NCI-H187 (cell line): ENCODE measurements at regions not wholly inside any gene's neighbourhood (a gene's known extent, or its start where the extent isn't known, plus 50 kb on each side); places are given as distances from the start of the nearest gene placed in this dataset.

Source experiments
- DNase-seq, 2 experiments: peaks; one replicate each; lab custom pipeline; 2025; lab: John Stamatoyannopoulos, UW

- no peak for DNase-seq
Measured at GRCh38 chrX:16222151-16222550, 54.9 kb downstream of the MAGEB17 start.

DNA sequence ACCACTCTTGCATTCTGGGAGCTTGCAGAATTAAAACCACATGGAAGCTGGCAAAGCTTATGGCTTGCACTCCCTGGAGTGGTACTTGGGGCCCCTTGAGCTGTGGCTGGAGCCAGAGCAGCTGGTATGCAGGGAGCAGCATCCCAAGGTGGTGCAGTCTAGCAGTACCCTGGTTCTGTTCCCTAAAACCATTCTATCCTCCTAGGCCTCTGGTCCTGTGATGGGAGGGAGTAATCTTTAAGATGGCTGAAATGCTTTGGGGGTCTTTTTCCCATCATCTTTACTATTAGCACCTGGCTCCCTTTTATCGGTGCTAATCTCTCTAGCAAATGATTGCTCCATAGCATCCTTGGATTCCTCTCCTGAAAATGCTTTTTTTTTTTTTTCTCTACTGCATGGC lies 56.1 kb downstream of the MAGEB17 start:
- no peak for DNase-seq

DNA sequence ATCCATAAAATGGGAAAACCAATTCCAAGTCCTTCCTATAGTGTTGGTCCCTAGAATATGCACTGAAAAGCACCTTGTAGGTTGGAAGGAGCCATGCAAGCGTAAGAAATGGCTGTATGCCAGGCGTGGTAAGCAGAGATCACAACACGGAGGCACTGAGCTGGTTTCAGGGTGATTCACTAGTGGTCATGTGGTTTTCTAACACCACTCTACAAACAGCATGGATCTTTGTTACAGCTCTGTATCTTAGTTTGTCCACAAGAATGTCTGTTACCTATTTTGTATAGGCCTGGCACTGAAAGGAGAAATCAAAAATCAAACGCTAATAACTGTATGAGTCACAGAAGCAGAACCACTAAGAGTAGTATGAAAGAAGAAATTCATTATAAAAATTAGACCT lies 71.9 kb downstream of the MAGEB17 start:
- DNase-seq = no peak

GRCh38 chrX:16240231-16240905 lies 73.1 kb downstream of the MAGEB17 start:
- DNase-seq = no peak

DNA sequence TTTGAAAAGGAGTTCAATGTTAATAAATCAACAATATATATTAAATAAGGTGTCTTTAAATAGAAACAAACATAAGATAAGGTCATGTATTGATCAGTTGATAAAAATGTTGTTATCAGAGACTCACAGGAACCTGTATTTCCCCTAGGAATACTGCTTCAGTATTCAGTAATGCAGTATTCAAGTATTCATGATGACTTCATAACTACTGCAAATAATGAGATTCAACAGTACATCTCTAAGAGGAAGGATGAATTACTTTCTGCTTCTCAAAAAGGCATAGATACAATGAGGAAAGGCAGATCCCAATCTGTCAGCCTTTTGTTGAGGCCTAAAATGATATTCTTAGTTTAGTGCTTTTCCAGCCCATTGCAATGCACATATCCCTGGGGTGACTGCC lies 73.7 kb downstream of the MAGEB17 start:
- DNase-seq = no peak

GRCh38 chrX:16250296-16250695 lies 83.0 kb downstream of the MAGEB17 start:
- DNase-seq = no peak

DNA sequence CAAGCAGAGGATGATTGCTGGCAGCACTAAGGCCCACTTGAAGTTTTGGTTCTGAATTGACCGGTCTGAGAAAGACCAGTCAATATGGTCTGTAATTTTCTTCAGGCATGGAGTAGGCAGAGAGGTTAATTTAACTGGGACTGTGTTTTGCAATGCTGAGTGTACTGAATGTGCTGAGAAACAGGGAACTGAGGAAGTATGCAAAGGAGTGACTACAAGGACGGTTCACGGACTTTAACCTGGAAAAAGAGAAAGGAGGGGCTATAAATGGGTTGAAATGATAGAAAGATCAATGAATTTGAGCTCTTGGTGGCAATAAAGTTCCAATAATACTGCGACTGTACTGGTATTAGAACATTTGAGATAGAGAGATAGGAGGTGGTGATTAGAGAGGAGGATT lies 84.5 kb downstream of the MAGEB17 start:
- no peak for DNase-seq

- no peak for DNase-seq
Measured at GRCh38 chrX:16258882-16259281, 91.6 kb downstream of the MAGEB17 start.

- no peak for DNase-seq
Measured at GRCh38 chrX:16267431-16267830, 100.2 kb downstream of the MAGEB17 start.

DNA sequence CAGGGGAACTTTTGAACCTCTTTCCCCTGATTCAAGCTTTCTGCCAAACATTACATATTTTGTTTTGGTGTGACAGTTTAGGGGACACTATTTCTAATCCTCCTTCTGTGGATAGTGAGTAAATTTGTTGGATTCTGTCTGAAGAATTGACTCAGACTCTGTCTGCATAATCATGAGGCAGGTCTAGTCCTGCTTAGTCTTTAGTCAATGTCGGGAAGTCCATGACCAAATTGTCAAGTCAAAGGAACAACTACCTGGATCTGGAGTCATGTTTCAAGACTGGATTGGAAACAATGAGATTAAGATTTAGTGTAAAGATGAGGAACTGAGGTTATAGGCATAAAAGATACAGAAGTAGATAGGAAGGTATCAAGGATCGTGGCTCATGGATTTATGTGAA lies 100.9 kb downstream of the MAGEB17 start:
- no peak for DNase-seq

DNA sequence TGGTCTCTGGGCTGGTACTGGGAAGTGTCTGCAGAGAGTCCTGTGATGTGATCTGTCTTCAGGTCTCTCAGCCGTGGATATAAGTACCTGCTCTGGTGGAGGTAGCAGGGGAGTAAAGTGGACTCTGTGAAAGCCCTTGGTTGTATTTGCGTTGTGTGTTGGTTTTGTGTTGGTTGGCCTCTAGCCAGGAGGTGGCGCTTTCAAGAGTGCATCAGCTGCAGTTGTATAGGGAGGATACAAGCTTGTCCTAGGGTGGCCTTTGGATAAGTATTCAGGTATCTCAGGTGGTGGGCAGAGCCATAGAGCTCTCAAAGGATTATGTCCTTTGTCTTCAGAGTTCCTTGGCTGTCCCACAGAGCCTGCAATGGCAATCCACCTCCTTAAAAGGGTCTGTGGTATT lies 111.6 kb downstream of the MAGEB17 start:
- no peak for DNase-seq

GRCh38 chrX:16282209-16282608 lies 114.9 kb downstream of the MAGEB17 start:
- no peak for DNase-seq

- DNase-seq = no peak
Measured at GRCh38 chrX:16284842-16285241, 117.6 kb downstream of the MAGEB17 start.

DNA sequence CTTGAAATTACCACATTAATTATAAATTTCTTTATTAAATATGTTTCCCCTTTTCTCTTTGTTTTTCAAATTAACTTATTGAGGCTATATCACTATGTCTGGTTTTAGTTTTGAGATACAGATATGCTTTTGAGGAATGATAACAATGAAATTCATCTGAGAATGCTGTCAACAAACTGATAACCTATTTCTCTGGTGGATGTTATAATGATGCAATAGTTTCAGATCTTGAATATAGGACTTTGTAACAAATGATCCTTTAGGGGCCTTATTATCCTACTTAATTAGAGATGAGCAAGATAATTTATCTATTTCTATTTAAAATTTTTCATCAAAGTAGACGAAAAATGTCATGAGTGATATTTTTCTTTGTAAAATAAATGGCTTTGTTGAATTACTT lies 123.7 kb downstream of the MAGEB17 start:
- no peak for DNase-seq

GRCh38 chrX:16300831-16301230 lies 133.6 kb downstream of the MAGEB17 start:
- DNase-seq = no peak

GRCh38 chrX:16304751-16305150 lies 137.5 kb downstream of the MAGEB17 start:
- DNase-seq = no peak

DNA sequence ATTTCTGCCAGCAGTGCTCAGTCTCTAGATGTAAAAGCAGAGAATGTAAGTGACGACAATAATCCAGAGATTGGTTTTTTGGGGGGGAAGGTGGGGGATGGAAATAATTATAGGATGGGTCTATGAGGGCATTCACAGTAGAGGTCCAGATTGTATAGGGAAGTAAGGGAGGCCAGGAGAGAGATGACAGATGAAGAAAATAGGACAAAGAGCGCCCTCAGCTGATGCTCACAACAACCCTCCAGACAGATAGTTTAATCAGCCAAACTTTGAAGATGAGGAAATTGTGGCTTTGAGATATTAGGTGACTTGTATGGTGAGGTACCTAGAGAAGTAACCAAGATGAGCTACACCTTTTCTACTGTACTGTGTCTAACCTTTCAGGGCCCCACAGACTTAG lies 137.9 kb downstream of the MAGEB17 start:
- no peak for DNase-seq

GRCh38 chrX:16307950-16308349 lies 140.7 kb downstream of the MAGEB17 start:
- DNase-seq = no peak

DNA sequence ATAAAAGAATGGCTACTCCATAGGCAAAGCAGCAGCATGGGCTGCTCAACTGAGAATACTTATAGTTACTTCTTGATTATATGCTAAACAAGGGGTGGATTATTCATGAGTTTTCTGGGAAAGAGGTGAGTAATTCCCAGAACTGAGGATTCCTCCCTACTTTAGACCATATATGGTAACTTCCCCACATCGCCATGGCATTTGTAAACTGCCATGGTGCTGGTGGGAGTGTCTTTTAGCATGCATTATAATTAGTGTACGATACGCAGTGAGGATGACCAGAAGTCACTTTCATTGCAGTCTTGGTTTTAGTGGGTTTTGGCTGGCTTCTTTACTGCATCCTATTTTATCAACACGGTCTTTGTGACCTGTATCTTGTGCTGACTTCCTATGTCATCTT lies 141.5 kb downstream of the MAGEB17 start:
- no peak for DNase-seq

DNA sequence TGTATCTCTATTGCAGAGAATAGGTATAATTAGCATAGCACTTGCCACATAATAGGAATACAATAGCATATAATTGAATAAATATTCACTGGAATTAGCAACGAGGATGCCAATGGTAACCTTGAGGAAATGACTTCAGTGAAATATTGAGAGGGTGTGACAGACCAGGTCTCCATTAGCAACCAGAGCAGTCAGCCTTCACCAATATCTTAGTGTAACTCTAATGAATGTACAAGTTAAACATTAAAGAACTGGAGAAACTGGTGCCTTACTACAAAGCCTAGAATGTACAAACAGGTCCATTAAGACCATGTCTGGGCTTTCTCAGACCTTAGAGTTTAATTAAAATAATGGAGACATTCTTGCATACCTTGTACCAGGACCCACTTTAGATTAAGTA lies 143.0 kb downstream of the MAGEB17 start:
- no peak for DNase-seq

- DNase-seq = no peak
Measured at GRCh38 chrX:16311671-16312070, 144.4 kb downstream of the MAGEB17 start.

DNA sequence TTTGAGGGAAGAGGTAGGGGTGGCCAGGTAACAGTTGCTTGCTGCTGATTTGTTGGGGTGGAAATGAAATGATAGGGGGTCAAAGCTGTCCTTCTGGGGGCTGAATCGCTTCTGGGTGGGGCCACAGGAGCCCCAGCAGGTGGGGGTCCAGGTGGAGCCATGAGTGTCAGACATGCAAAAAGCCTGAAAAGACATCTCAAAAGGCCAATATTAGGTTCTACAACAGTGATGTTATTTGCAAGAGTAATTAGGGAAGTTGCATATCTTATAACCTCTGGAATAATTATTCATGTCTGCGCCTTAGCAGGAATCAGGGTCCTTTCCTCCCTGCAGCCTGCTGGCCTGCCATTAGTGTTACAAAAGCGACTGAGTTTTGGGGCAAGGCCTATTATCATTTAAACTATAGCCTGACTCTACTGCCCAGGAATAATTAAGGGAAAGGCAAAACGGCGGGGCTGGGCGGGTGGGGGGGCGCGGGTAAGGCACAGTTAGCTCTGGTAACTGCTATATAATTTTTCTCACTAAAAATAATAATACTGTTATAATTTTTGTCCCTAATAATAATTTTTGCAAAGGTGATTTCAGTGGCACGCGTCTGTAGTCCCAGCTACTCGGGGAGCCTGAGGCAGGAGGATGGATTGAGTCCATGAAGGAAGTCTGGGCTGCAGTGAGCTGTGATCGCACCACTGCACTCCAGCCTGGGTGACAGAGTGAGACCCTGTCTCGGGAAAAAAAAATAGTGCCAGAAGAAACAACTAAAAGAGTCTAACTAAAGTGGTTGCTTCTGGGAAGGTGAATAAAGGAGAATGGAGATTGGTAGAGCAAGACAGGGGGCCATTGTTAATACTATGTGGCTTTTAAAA lies 145.7 kb downstream of the MAGEB17 start:
- DNase-seq = no peak

DNA sequence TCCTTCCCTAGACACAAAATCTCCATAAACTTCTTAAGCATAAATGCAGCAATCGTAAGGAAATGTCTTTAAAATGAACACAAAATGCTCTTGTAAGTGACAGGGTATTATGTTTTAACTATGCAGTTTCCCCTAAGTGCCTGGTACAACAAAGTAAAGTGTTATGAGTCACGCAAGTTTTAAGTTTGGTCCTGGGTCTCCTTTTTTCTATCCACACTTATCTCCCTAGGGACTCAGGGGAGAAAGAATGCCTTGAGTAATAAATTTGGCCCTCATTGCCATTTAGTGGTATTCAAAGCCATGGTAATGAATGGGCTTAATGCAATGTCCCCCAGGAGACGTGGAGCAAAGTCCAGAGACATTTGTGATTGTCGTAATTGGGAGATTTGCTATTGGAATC lies 149.1 kb downstream of the MAGEB17 start:
- no peak for DNase-seq

GRCh38 chrX:16319929-16320328 lies 152.6 kb downstream of the MAGEB17 start:
- DNase-seq = no peak
